ENCODE measurements at regions not wholly inside any gene's neighbourhood (a gene's known extent, or its start where the extent isn't known, plus 50 kb on each side); places are given as distances from the start of the nearest gene placed in this dataset.

- no peaks in the 10 kb centered on the region for H3K9me3 ChIP-seq
- intact Hi-C loops (cut with DNase I), result no loop called here
- H3K27me3 ChIP-seq, result no peaks in the 10 kb centered on the region
- no peak for ATAC-seq
- H3K36me3 ChIP-seq, result no peaks in the 10 kb centered on the region
- no peak for DNase-seq
- peak overlapping the region in 3 of 10 donors; percentile 5 to 49 (median 8) for H3K27ac ChIP-seq
- TF ChIP-seq CTCF (IDR thresholded peaks at IDR 0.05), result no peak
- WGBS, 2 donors, result 59 to 69% methylated on average over 7 of the region's 7 CpGs
- peaks cover 2 to 40% (median 22%) of the 10 kb centered on the region in 9 donors for H3K4me1 ChIP-seq
- no peak overlapping the region for H3K4me3 ChIP-seq
These were observed 257.1 kb upstream of the PITRM1 start for GRCh38 chr10:3429676-3430075.

DNA sequence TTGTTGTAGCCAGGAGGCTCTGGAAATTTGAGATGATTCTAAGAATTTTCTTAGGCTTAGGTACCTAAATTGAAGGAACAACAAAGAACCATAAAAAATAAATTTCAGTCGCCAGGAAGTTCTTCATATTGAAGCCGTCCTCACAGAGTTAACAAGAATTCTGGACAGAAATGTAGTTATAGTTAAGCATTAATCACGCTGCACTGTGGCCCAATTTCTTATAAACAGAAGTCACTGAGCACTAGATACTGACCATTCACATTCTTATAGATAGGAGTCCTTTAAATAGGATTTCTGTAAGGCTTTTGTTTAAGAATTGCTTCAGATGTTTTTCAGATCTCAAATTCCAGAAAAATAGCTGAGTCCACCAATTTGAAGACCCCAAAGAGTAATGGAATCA lies 256.2 kb upstream of the PITRM1 start:
- Histone ChIP-seq H3K4me3 (no peak overlapping the region), H3K27ac (peak overlapping the region in 1 of 10 donors; percentile 46), H3K36me3 (no peaks in the 10 kb centered on the region), H3K4me1 (peaks cover 11 to 48% (median 30%) of the 10 kb centered on the region in 9 donors), H3K9me3 (no peaks in the 10 kb centered on the region), H3K27me3 (no peaks in the 10 kb centered on the region)
- intact Hi-C loops (cut with DNase I), result no loop called here
- DNase-seq, result no peak
- ATAC-seq, result no peak
- TF ChIP-seq CTCF (IDR thresholded peaks at IDR 0.05), result no peak
- 92 to 93% methylated on average over 3 of the region's 3 CpGs for WGBS, 2 donors

DNA sequence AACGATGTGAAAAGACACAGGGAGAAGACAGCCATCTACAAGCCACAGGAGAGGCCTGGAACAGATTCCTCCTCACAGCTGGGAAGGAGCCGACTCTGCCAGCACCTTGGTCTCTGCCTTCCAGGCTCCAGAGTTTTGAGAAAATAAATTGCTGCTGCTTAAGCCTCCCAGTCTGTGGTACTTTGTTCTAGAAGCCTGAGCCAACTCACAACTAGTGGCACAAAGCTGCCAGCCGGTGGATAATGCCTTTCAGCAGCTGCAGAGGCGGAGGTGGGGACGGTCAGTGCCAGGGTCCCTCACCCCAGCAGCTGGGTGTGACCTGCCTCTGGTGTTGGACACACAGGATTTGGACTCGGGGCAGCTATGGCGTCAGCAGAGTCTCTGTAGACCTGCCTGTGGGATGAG lies 255.4 kb upstream of the PITRM1 start:
- peak in 1 of 2 donors; percentile 39 for DNase-seq
- TF ChIP-seq CTCF (IDR thresholded peaks at IDR 0.05), result no peak
- H3K4me3 ChIP-seq, result no peak overlapping the region
- peak in 5 of 8 donors; percentile 25 to 52 (median 32) for ATAC-seq
- H3K9me3 ChIP-seq, result no peaks in the 10 kb centered on the region
- H3K4me1 ChIP-seq, result peaks cover 11 to 51% (median 33%) of the 10 kb centered on the region in 9 donors
- intact Hi-C loops (cut with DNase I), result no loop called here
- no peaks in the 10 kb centered on the region for H3K36me3 ChIP-seq
- 70 to 84% methylated on average over 7 of the region's 7 CpGs for WGBS, 2 donors
- H3K27me3 ChIP-seq, result no peaks in the 10 kb centered on the region
- H3K27ac ChIP-seq, result peak overlapping the region in 4 of 10 donors; percentile 10 to 58 (median 47)

GRCh38 chr10:3427347-3427746 lies 254.8 kb upstream of the PITRM1 start:
- Histone ChIP-seq H3K27ac (peak overlapping the region in 3 of 10 donors; percentile 46 to 58 (median 48)), H3K9me3 (no peaks in the 10 kb centered on the region), H3K4me3 (no peak overlapping the region), H3K36me3 (no peaks in the 10 kb centered on the region), H3K27me3 (no peaks in the 10 kb centered on the region), H3K4me1 (peaks cover 11 to 51% (median 33%) of the 10 kb centered on the region in 9 donors)
- DNase-seq (no peak), ATAC-seq (peak in 2 of 8 donors; percentile 25 to 35)
- 81 to 92% methylated on average over 2 of the region's 2 CpGs for WGBS, 2 donors
- intact Hi-C loops (cut with DNase I), result no loop called here
- no peak for TF ChIP-seq CTCF (IDR thresholded peaks at IDR 0.05)
